Stimulated activated CD4-positive, alpha-beta T cell treated with anti-CD3 and anti-CD28 coated beads, Interleukin-15, amount 100 ng/mL, for 1 hour (primary cell): ENCODE measurements at regions not wholly inside any gene's neighbourhood (a gene's known extent, or its start where the extent isn't known, plus 50 kb on each side); places are given as distances from the start of the nearest gene placed in this dataset.
"Not testable (repeated sequence)": the region's sequence is repeated elsewhere in the genome, so short reads cannot be mapped to it uniquely, and the experiment has no call there.

Experiments used
- DNase-seq, 2 donors: peaks; one replicate each; pipeline ENCODE4 v3.0.0-alpha.2; 2020; ENCODE audit warnings: low read depth in 1 of 2, low spot score in 1 of 2

DNA sequence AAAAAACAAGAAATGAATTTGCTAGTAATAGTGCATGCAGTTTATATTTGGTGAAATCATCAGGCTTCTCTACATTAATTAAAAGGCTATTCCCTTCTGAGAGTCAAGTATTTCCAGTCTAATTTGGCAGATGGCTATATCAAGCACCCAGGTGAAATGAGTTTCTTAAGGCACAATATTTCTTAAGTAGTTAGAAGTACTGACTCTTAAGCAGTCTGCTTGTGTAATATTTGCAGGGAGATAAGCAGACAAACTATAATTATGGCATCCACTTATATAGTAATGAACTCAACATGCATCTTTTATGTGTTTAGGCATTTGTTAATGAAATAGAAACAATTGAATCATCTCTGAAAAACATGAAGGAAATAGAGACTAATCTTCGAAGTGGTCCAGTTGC lies 189.2 kb downstream of the UTRN start:
- DNase-seq: no peak

- DNase-seq: no peak
Measured at GRCh38 chr6:144474904-144475303, 189.8 kb downstream of the UTRN start.

DNA sequence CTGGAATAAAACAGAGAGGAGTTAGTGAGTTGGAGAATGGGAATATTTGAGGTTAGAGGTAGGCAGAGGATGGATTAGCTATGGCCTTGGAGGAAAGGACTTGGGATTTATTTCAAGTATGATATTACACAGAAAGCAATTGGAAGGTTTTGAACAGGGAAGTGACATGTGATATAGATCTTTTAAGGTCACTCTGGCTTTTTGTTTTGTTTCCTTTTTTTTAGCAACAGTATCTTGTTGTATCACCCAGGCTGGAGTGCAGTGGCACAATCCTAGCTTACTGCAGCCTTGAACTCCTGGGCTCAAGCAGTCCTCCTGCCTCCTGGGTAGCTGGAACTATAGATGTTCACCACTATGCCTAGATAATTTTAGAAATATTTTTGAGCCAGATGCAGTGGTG lies 190.3 kb downstream of the UTRN start:
- DNase-seq: no peak

GRCh38 chr6:144476286-144476685 lies 191.2 kb downstream of the UTRN start:
- DNase-seq: no peak

GRCh38 chr6:144477396-144477795 lies 192.3 kb downstream of the UTRN start:
- no peak for DNase-seq

DNA sequence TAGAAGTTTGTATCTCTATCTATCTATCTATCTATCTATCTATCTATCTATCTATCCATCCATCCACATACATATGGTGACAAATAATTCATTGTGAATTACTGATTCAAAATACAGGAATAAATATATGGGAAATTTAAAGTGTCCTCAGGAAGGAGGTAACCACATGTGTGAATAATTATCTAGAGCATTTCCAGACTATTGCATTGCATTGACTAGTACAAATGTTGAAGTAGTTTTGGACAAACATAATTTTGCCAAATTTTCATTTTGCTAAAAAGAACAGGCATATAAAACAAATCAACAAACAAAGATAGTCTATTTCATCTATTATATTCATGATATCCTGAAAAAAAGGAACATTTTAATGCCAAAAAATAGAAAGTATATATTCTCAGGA lies 192.7 kb downstream of the UTRN start:
- no peak for DNase-seq

GRCh38 chr6:144478483-144478882 lies 193.3 kb downstream of the UTRN start:
- DNase-seq: no peak

GRCh38 chr6:144479991-144480390 lies 194.9 kb downstream of the UTRN start:
- no peak for DNase-seq

GRCh38 chr6:144480473-144480872 lies 195.3 kb downstream of the UTRN start:
- no peak for DNase-seq

DNA sequence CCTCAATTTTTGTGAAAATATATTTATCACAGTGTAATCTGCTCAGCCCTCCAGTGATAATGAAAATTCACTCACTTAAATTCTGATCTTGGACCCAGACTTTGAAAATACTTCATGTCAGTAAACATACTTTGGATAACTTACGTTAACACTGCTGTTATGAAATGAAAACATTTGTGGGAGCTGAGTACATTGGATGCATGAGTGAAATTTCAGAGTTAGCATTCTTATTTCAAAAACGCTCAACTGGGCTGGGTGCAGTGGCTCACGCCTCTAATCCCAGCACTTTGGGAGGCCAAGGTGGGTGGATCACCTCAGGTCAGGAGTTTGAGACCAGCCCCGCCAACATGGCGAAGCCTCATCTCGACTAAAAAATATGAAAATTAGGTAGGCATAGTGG lies 196.4 kb downstream of the UTRN start:
- no peak for DNase-seq

- peak; percentile 38 to 57 for DNase-seq
Measured at GRCh38 chr6:144482142-144482541, 197.0 kb downstream of the UTRN start.

DNA sequence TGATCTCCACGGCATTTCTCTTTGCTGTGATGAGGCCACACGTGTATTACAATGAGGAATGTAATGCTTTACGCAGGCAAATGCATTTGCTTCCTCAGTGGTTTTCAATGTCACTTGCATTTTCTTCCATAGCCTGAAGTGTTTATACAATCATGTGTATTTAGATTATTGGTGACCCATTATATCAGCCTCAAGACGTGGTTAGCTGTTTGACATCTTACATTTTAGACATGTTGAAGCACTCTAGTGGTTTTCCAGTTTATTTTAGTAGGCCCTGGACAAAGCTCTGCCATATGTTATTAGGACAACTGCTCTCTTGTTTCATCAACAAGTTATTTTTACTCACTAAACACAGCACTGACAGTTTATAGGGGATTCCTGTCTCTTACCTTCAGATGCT lies 200.4 kb downstream of the UTRN start:
- DNase-seq: no peak

GRCh38 chr6:144488590-144488989 lies 203.5 kb downstream of the UTRN start:
- DNase-seq: no peak

DNA sequence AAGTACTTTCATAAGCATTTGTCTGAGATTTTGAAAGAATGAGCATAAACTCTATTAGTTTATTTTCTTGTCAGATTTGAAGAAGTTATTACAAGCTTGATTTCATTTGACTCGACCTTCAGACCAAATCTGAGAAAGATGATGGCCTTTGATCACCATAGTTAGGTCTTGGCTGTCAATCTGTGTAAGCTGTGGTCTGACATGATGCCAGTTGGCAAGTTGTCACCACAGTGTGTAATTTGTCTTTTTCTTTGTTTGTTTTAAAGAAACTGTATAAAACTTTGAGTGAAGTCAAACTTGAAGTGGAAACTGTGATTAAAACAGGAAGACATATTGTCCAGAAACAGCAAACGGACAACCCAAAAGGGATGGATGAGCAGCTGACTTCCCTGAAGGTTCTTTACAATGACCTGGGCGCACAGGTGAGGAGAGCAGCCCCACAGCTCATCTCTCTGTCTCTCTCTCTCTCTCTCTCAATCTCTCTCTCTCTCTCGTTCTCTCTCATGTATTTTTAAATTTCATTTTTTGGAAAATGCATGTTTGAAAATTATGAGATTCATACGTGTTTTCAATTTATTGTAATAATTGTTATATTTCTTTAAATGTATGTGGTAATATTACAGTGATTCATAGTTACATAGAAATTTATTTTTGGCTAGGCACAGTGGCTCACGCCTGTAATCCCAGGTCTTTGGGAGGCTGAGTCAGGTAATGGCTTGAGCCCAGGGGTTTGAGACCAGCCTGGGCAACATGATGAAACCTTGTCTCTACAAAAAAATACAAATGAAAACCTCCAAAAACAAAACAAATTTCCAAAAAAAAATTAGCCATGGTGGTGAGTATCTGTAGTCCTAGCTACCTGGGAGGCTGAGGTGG lies 208.1 kb downstream of the UTRN start:
- DNase-seq: no peak

GRCh38 chr6:144495076-144495475 lies 209.9 kb downstream of the UTRN start:
- not testable (repeated sequence) for DNase-seq

- no peak for DNase-seq
Measured at GRCh38 chr6:144497650-144498049, 212.5 kb downstream of the UTRN start.

DNA sequence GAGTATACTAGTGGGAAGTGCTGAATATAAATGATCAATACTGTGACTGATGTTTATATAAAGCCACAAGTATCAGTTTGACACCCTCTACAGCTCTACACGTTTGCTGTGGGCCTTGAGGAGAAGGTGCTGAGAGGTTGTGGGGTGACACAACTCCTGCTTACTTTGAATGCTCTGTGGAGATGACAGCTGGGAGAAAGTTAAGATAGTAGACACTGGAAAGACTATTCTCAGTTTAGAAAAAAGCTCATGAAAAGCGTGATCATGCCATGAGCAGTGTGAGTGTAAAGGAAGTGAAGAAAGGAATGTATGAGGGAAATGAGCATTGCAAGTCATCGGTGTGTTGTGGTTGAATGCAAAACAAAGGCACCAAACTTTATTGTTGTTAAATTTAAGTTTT lies 215.8 kb downstream of the UTRN start:
- DNase-seq: no peak

DNA sequence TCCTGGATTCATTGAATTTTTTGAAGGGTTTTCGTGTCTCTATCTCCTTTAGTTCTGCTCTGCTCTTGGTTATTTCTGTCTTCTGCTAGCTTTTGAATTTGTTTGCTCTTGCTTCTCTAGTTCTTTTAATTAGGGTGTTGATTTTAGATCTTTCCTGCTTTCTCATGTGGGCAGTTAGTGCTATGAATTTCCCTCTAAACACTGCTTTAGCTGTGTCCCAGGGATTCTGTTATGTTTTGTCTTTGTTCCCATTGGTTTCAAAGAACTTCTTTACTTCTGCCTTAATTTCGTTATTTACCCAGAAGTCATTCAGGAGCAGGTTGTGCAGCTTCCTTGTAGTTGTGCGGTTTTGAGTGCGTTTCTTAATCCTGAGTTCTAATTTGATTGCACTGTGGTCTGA lies 220.1 kb downstream of the UTRN start:
- not testable (repeated sequence) for DNase-seq

DNA sequence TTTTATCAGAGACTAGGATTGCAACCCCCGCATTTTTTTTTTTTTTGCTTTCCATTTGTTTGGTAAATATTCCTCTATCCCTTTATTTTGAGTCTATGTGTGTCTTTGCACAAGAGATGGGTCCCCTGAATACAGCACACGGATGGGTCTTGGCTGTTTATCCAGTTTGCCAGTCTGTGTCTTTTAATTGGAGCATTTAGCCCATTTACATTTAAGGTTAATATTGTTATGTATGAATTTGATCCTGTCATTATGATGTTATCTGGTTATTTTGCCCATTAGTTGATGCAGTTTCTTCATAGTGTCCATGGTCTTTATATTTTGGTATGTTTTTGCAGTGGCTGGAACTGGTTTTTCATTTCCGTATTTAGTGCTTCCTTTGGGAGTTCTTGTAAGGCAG lies 220.9 kb downstream of the UTRN start:
- not testable (repeated sequence) for DNase-seq

GRCh38 chr6:144507772-144508312 lies 222.7 kb downstream of the UTRN start:
- DNase-seq: not testable (repeated sequence)

- DNase-seq: no peak
Measured at GRCh38 chr6:144510859-144511258, 225.7 kb downstream of the UTRN start.

DNA sequence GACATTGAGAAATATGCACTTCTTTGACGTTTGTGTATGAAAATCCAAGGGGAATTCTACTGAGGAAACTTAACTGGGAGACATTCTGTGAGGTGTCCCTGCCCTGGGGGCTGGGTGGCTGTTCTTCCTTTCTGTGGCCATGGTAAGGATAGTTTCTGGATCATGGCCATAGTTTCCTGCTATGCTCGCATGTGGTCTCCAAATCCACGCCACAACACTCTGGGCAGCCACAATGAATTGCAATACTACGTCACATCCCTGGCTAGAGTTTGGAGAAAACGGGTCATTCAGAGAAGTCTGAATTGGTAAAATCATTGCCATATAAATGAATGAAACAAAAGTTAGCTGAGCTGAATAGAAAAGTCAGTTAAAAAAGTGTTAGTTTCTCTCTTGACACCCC lies 230.6 kb downstream of the UTRN start:
- no peak for DNase-seq

DNA sequence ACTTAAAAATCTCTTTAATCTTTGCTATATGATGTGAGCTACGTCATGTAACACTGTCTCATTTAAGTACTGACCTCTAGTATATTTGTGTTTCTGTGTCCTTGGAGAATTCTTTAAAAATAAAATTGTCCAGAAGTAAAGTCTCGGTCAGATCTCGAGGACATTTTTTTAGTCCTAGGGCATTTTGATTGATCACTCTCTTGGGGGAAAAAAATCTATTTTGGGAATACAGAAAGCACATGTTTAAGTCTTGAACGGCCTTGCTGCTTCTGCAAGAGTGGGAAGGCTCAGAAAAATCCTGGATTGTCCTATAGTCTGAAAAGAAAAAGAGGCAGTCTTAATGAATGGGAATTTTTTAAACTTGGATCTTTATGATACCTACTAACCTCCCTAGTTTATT lies 234.3 kb downstream of the UTRN start:
- DNase-seq: no peak
